Ishikawa (cell line): ENCODE measurements at regions not wholly inside any gene's neighbourhood (a gene's known extent, or its start where the extent isn't known, plus 50 kb on each side); places are given as distances from the start of the nearest gene placed in this dataset.

Experiments
- CREB1 ChIP-seq: IDR thresholded peaks from 2 replicates; pipeline ENCODE4 v1.6.1; 2012; ENCODE audit warnings: low read depth
- MAX ChIP-seq: IDR thresholded peaks from 2 replicates; pipeline ENCODE4 v1.6.1; 2012
- TCF12 ChIP-seq: IDR thresholded peaks from 2 replicates; pipeline ENCODE4 v1.6.1; 2012; ENCODE audit warnings: low read depth

GRCh38 chr11:24408202-24408601 lies 88.7 kb upstream of the LUZP2 start:
- TF ChIP-seq MAX (no peak), CREB1 (no peak), TCF12 (no peak)
